ENCODE measurements at regions not wholly inside any gene's neighbourhood (a gene's known extent, or its start where the extent isn't known, plus 50 kb on each side); places are given as distances from the start of the nearest gene placed in this dataset.
"Not testable (repeated sequence)": the region's sequence is repeated elsewhere in the genome, so short reads cannot be mapped to it uniquely, and the experiment has no call there.

GRCh38 chr14:105663818-105664596 lies 137.6 kb downstream of the TMEM121 start:
- H3K9ac ChIP-seq (ENCODE audit: low read length); H2BK5ac ChIP-seq (ENCODE audit: low read depth, low read length, poor library complexity); H3K79me2 ChIP-seq (ENCODE audit: control insufficient read depth, insufficient read depth, low read length, poor library complexity); H2AFZ ChIP-seq (ENCODE audit: insufficient read depth, low read length, poor library complexity); H3K4me3 ChIP-seq (ENCODE audit: low read depth, low read length); H2BK12ac ChIP-seq (ENCODE audit: low read length); H3K27ac ChIP-seq (ENCODE audit: low read depth, low read length); DNase-seq; H4K12ac ChIP-seq (ENCODE audit: low read depth, low read length); H2BK120ac ChIP-seq (ENCODE audit: insufficient read depth, low read length, poor library complexity); H3K4me2 ChIP-seq (ENCODE audit: low read length); H3K14ac ChIP-seq (ENCODE audit: low read length); H3K23ac ChIP-seq (ENCODE audit: low read length); H3K18ac ChIP-seq (ENCODE audit: low read length); H4K8ac ChIP-seq (ENCODE audit: low read depth, low read length); H3K4ac ChIP-seq (ENCODE audit: low read depth, low read length); H3K27me3 ChIP-seq (ENCODE audit: insufficient read depth, low read length); H3K4me1 ChIP-seq (ENCODE audit: control insufficient read depth in 1 of 2, insufficient read depth in 2 of 2, low read length in 2 of 2); H4K91ac ChIP-seq (ENCODE audit: low read depth, low read length); H3K36me3 ChIP-seq (ENCODE audit: control insufficient read depth in 1 of 2, insufficient read depth in 2 of 2, low read length in 2 of 2); H3K79me1 ChIP-seq (ENCODE audit: low read length); H2AK5ac ChIP-seq (ENCODE audit: low read length): not testable (repeated sequence)
- H3K9me3 ChIP-seq (ENCODE audit: insufficient read depth, low read depth, low read length), result peaks cover 62% of the 10 kb centered on the region
- WGBS (ENCODE audit: extremely low coverage, insufficient coverage, insufficient read length), result no CpG with 5 or more reads among the region's 27 CpGs

- Histone ChIP-seq H3K79me2 (ENCODE audit: control insufficient read depth, insufficient read depth, low read length, poor library complexity) (no peaks in the 10 kb centered on the region), H3K23ac (ENCODE audit: low read length) (no peak overlapping the region), H3K36me3 (ENCODE audit: control insufficient read depth in 1 of 2, insufficient read depth in 2 of 2, low read length in 2 of 2) (no peaks in the 10 kb centered on the region), H3K4me2 (ENCODE audit: low read length) (no peak overlapping the region), H2AK5ac (ENCODE audit: low read length) (no peak overlapping the region), H3K4me3 (ENCODE audit: low read depth, low read length) (peak overlapping the region; percentile 53), H2AFZ (ENCODE audit: insufficient read depth, low read length, poor library complexity) (no peak overlapping the region), H2BK5ac (ENCODE audit: low read depth, low read length, poor library complexity) (no peak overlapping the region), H3K4ac (ENCODE audit: low read depth, low read length) (no peak overlapping the region), H3K27ac (ENCODE audit: low read depth, low read length) (no peak overlapping the region), H4K8ac (ENCODE audit: low read depth, low read length) (no peak overlapping the region), H4K91ac (ENCODE audit: low read depth, low read length) (no peak overlapping the region), H3K27me3 (ENCODE audit: insufficient read depth, low read length) (no peaks in the 10 kb centered on the region), H2BK120ac (ENCODE audit: insufficient read depth, low read length, poor library complexity) (no peak overlapping the region), H3K9me3 (ENCODE audit: insufficient read depth, low read depth, low read length) (peaks cover 68% of the 10 kb centered on the region), H3K14ac (ENCODE audit: low read length) (no peak overlapping the region), H4K12ac (ENCODE audit: low read depth, low read length) (no peak overlapping the region), H3K79me1 (ENCODE audit: low read length) (no peaks in the 10 kb centered on the region), H3K18ac (ENCODE audit: low read length) (no peak overlapping the region), H3K4me1 (ENCODE audit: control insufficient read depth in 1 of 2, insufficient read depth in 2 of 2, low read length in 2 of 2) (no peaks in the 10 kb centered on the region), H3K9ac (ENCODE audit: low read length) (no peak overlapping the region), H2BK12ac (ENCODE audit: low read length) (no peak overlapping the region)
- no CpG with 5 or more reads among the region's 4 CpGs for WGBS (ENCODE audit: extremely low coverage, insufficient coverage, insufficient read length)
- no peak for DNase-seq
These were observed 138.3 kb downstream of the TMEM121 start for GRCh38 chr14:105664691-105665090.

GRCh38 chr14:105665247-105665950 lies 139.0 kb downstream of the TMEM121 start:
- Histone ChIP-seq H4K8ac (ENCODE audit: low read depth, low read length) (no peak overlapping the region), H2BK5ac (ENCODE audit: low read depth, low read length, poor library complexity) (no peak overlapping the region), H3K9me3 (ENCODE audit: insufficient read depth, low read depth, low read length) (peaks cover 63% of the 10 kb centered on the region), H3K79me2 (ENCODE audit: control insufficient read depth, insufficient read depth, low read length, poor library complexity) (no peaks in the 10 kb centered on the region), H3K36me3 (ENCODE audit: control insufficient read depth in 1 of 2, insufficient read depth in 2 of 2, low read length in 2 of 2) (no peaks in the 10 kb centered on the region), H2BK12ac (ENCODE audit: low read length) (no peak overlapping the region), H3K23ac (ENCODE audit: low read length) (no peak overlapping the region), H3K27ac (ENCODE audit: low read depth, low read length) (no peak overlapping the region), H2BK120ac (ENCODE audit: insufficient read depth, low read length, poor library complexity) (no peak overlapping the region), H2AFZ (ENCODE audit: insufficient read depth, low read length, poor library complexity) (no peak overlapping the region), H3K14ac (ENCODE audit: low read length) (no peak overlapping the region), H3K4ac (ENCODE audit: low read depth, low read length) (no peak overlapping the region), H2AK5ac (ENCODE audit: low read length) (no peak overlapping the region), H3K9ac (ENCODE audit: low read length) (no peak overlapping the region), H3K27me3 (ENCODE audit: insufficient read depth, low read length) (no peaks in the 10 kb centered on the region), H4K12ac (ENCODE audit: low read depth, low read length) (no peak overlapping the region), H3K4me2 (ENCODE audit: low read length) (no peak overlapping the region), H3K18ac (ENCODE audit: low read length) (no peak overlapping the region), H3K79me1 (ENCODE audit: low read length) (no peaks in the 10 kb centered on the region), H4K91ac (ENCODE audit: low read depth, low read length) (no peak overlapping the region), H3K4me1 (ENCODE audit: control insufficient read depth in 1 of 2, insufficient read depth in 2 of 2, low read length in 2 of 2) (no peaks in the 10 kb centered on the region), H3K4me3 (ENCODE audit: low read depth, low read length) (peak overlapping the region; percentile 18)
- no CpG with 5 or more reads among the region's 9 CpGs for WGBS (ENCODE audit: extremely low coverage, insufficient coverage, insufficient read length)
- no peak for DNase-seq

- no peak overlapping the region for H3K4me3 ChIP-seq (ENCODE audit: low read depth, low read length)
- H3K4me1 ChIP-seq (ENCODE audit: control insufficient read depth in 1 of 2, insufficient read depth in 2 of 2, low read length in 2 of 2), result no peaks in the 10 kb centered on the region
- H2BK5ac ChIP-seq (ENCODE audit: low read depth, low read length, poor library complexity), result no peak overlapping the region
- no peak overlapping the region for H2BK120ac ChIP-seq (ENCODE audit: insufficient read depth, low read length, poor library complexity)
- WGBS (ENCODE audit: extremely low coverage, insufficient coverage, insufficient read length), result no CpG with 5 or more reads among the region's 6 CpGs
- no peak overlapping the region for H4K91ac ChIP-seq (ENCODE audit: low read depth, low read length)
- H3K9ac ChIP-seq (ENCODE audit: low read length), result no peak overlapping the region
- H3K79me1 ChIP-seq (ENCODE audit: low read length), result no peaks in the 10 kb centered on the region
- no peak overlapping the region for H4K12ac ChIP-seq (ENCODE audit: low read depth, low read length)
- no peak for DNase-seq
- H3K27me3 ChIP-seq (ENCODE audit: insufficient read depth, low read length), result no peaks in the 10 kb centered on the region
- no peak overlapping the region for H4K8ac ChIP-seq (ENCODE audit: low read depth, low read length)
- H3K27ac ChIP-seq (ENCODE audit: low read depth, low read length), result no peak overlapping the region
- no peaks in the 10 kb centered on the region for H3K79me2 ChIP-seq (ENCODE audit: control insufficient read depth, insufficient read depth, low read length, poor library complexity)
- H3K4me2 ChIP-seq (ENCODE audit: low read length), result no peak overlapping the region
- H3K9me3 ChIP-seq (ENCODE audit: insufficient read depth, low read depth, low read length), result peaks cover 61% of the 10 kb centered on the region
- no peak overlapping the region for H2AFZ ChIP-seq (ENCODE audit: insufficient read depth, low read length, poor library complexity)
- no peak overlapping the region for H2BK12ac ChIP-seq (ENCODE audit: low read length)
- H3K36me3 ChIP-seq (ENCODE audit: control insufficient read depth in 1 of 2, insufficient read depth in 2 of 2, low read length in 2 of 2), result no peaks in the 10 kb centered on the region
- no peak overlapping the region for H3K14ac ChIP-seq (ENCODE audit: low read length)
- no peak overlapping the region for H3K4ac ChIP-seq (ENCODE audit: low read depth, low read length)
- H3K18ac ChIP-seq (ENCODE audit: low read length), result no peak overlapping the region
- no peak overlapping the region for H3K23ac ChIP-seq (ENCODE audit: low read length)
- no peak overlapping the region for H2AK5ac ChIP-seq (ENCODE audit: low read length)
These were observed 139.5 kb downstream of the TMEM121 start for GRCh38 chr14:105665951-105666277.
